ENCODE measurements at regions not wholly inside any gene's neighbourhood (a gene's known extent, or its start where the extent isn't known, plus 50 kb on each side); places are given as distances from the start of the nearest gene placed in this dataset.

- intact Hi-C loops (cut with DNase I; ENCODE audit: low total_unique reads) = no loop called here
- Histone ChIP-seq H3K27me3 (no peaks in the 10 kb centered on the region), H3K9me3 (no peaks in the 10 kb centered on the region), H3K4me3 (no peak overlapping the region), H3K4me1 (peaks cover 41 to 54% (median 44%) of the 10 kb centered on the region in 4 donors), H3K27ac (peak overlapping the region in 4 of 5 donors; percentile 82 to 87 (median 86)), H3K36me3 (no peaks in the 10 kb centered on the region)
- 50 to 82% (median 64%) methylated on average over 11 of the region's 11 CpGs for whole genome bisulfite sequencing, 5 donors
- TF ChIP-seq CTCF (IDR thresholded peaks at IDR 0.05) (no peak), POLR2A (IDR thresholded peaks at IDR 0.05) (no peak), POLR2AphosphoS5 (IDR thresholded peaks at IDR 0.05) (no peak), EP300 (IDR thresholded peaks at IDR 0.05) (no peak)
- peak in 1 of 2 donors; percentile 36 for DNase-seq
These were observed 113.8 kb upstream of the MEF2A start for GRCh38 chr15:99452010-99452409.

- intact Hi-C loops (cut with DNase I; ENCODE audit: low total_unique reads) = no loop called here
- H3K4me3 ChIP-seq = peak overlapping the region in 3 of 4 donors; percentile 4 to 17 (median 9)
These were observed 112.8 kb upstream of the MEF2A start for GRCh38 chr15:99452728-99453636.

GRCh38 chr15:99453637-99454030 lies 112.2 kb upstream of the MEF2A start:
- no peak for DNase-seq
- intact Hi-C loops (cut with DNase I; ENCODE audit: low total_unique reads) = no loop called here
- TF ChIP-seq CTCF (IDR thresholded peaks at IDR 0.05) (no peak), POLR2AphosphoS5 (IDR thresholded peaks at IDR 0.05) (no peak)
- no peaks in the 10 kb centered on the region for H3K27me3 ChIP-seq
- WGBS, 5 donors = 94 to 99% (median 96%) methylated on average over 2 to 6 of the region's 6 CpGs
- peak overlapping the region in 4 of 5 donors; percentile 82 to 87 (median 86) for H3K27ac ChIP-seq
- no peaks in the 10 kb centered on the region for H3K36me3 ChIP-seq
- no peak overlapping the region for H3K4me3 ChIP-seq
- peaks cover 41 to 47% (median 44%) of the 10 kb centered on the region in 4 donors for H3K4me1 ChIP-seq
- no peaks in the 10 kb centered on the region for H3K9me3 ChIP-seq

More at GRCh38 chr15:99452728-99453636, 112.8 kb upstream of the MEF2A start:
- H3K36me3 ChIP-seq = no peaks in the 10 kb centered on the region
- no peaks in the 10 kb centered on the region for H3K27me3 ChIP-seq
- H3K4me1 ChIP-seq = peaks cover 41 to 47% (median 44%) of the 10 kb centered on the region in 4 donors
- DNase-seq = peak; percentile 75 to 83
- H3K9me3 ChIP-seq = no peaks in the 10 kb centered on the region
- TF ChIP-seq POLR2A (IDR thresholded peaks at IDR 0.05) (no peak), POLR2AphosphoS5 (IDR thresholded peaks at IDR 0.05) (peak in 2 of 3 donors; percentile 61 to 63)
- H3K27ac ChIP-seq = peak overlapping the region; percentile 47 to 87 (median 85)
- 54 to 68% (median 56%) methylated on average over 17 to 24 of the region's 24 CpGs for WGBS, 5 donors

GRCh38 chr15:99454107-99454809 lies 111.5 kb upstream of the MEF2A start:
- Histone ChIP-seq H3K9me3 (no peaks in the 10 kb centered on the region), H3K4me1 (peaks cover 41 to 47% (median 44%) of the 10 kb centered on the region in 4 donors), H3K36me3 (no peaks in the 10 kb centered on the region), H3K27ac (peak overlapping the region; percentile 76 to 87 (median 85)), H3K27me3 (no peaks in the 10 kb centered on the region), H3K4me3 (no peak overlapping the region)
- intact Hi-C loops (cut with DNase I; ENCODE audit: low total_unique reads) = no loop called here
- TF ChIP-seq POLR2AphosphoS5 (IDR thresholded peaks at IDR 0.05) (no peak), CTCF (IDR thresholded peaks at IDR 0.05) (no peak), EP300 (IDR thresholded peaks at IDR 0.05) (no peak), POLR2A (IDR thresholded peaks at IDR 0.05) (no peak)
- peak in 1 of 2 donors; percentile 25 for DNase-seq
- 89 to 100% (median 94%) methylated on average over 4 to 6 of the region's 6 CpGs for WGBS, 5 donors

Measured in stomach (tissue), 8 donors.